DND-41 (cell line): ENCODE measurements at regions not wholly inside any gene's neighbourhood (a gene's known extent, or its start where the extent isn't known, plus 50 kb on each side); places are given as distances from the start of the nearest gene placed in this dataset.

ENCODE experiments used
- ATAC-seq: fragments of 200-7000 bp; cut with Tn5 transposase; 3 replicates; pipeline ENCODE4 v1.9.1; 2021; ENCODE audit warnings: low read depth; ENCODE audit not compliant: insufficient read depth
- DNase-seq: peaks from one replicate; pipeline ENCODE4 v3.0.0-alpha.2; 2020
- H2AFZ ChIP-seq: 2 replicates; pipeline ENCODE4 v1.6.0; 2012; ENCODE audit warnings: low read depth, low read length
- H3K27ac ChIP-seq: 2 replicates; pipeline ENCODE4 v1.5.1; 2012; ENCODE audit warnings: low read length, inconsistent platforms
- H3K27me3 ChIP-seq: fragments of 200-600 bp; sonication (generic); 2 replicates; pipeline ENCODE4 v1.6.0; 2012; ENCODE audit warnings: low read length, mild to moderate bottlenecking, inconsistent platforms; ENCODE audit not compliant: insufficient read depth, poor library complexity
- H3K36me3 ChIP-seq: 2 replicates; pipeline ENCODE4 v1.5.1; 2012; ENCODE audit warnings: low read length, inconsistent platforms; ENCODE audit not compliant: insufficient read depth
- H3K4me1 ChIP-seq: 2 replicates; pipeline ENCODE4 v1.5.1; 2012; ENCODE audit warnings: mild to moderate bottlenecking, low read length; ENCODE audit not compliant: insufficient read depth
- H3K4me2 ChIP-seq: 2 replicates; pipeline ENCODE4 v1.6.0; 2012; ENCODE audit warnings: mild to moderate bottlenecking, moderate library complexity, low read length, inconsistent platforms; ENCODE audit not compliant: insufficient read depth
- H3K4me3 ChIP-seq, 2 experiments: fragments of 200-600 bp in 1 of 2; shearing (Covaris generic) in 1 of 2; 2 replicates each; pipeline ENCODE4 v1.5.1; 2012 to 2016; ENCODE audit warnings: inconsistent platforms in 2 of 2, low read length in 2 of 2, mild to moderate bottlenecking in 2 of 2, low read depth in 1 of 2, moderate library complexity in 1 of 2
- H3K79me2 ChIP-seq: 2 replicates; pipeline ENCODE4 v1.6.0; 2012; ENCODE audit warnings: low read length, inconsistent platforms; ENCODE audit not compliant: insufficient read depth
- H3K9ac ChIP-seq: 2 replicates; pipeline ENCODE4 v1.6.0; 2012; ENCODE audit warnings: low read depth, mild to moderate bottlenecking, inconsistent platforms, low read length, moderate library complexity
- H3K9me3 ChIP-seq: 2 replicates; pipeline ENCODE4 v1.5.1; 2012; ENCODE audit warnings: low read length, moderate library complexity, mild to moderate bottlenecking, inconsistent platforms; ENCODE audit not compliant: insufficient read depth, severe bottlenecking
- H4K20me1 ChIP-seq: 2 replicates; pipeline ENCODE4 v1.6.0; 2012; ENCODE audit warnings: low read length; ENCODE audit not compliant: insufficient read depth
- CTCF ChIP-seq: IDR thresholded peaks from 2 replicates; pipeline ENCODE4 v1.5.1; 2012; ENCODE audit warnings: borderline replicate concordance, low read length, moderate library complexity, mild to moderate bottlenecking; ENCODE audit not compliant: poor library complexity, severe bottlenecking; ENCODE audit errors: extremely low read depth
- EZH2 ChIP-seq: IDR thresholded peaks from 3 replicates; pipeline ENCODE4 v1.6.1; 2012; ENCODE audit warnings: borderline replicate concordance, low read depth, mild to moderate bottlenecking, moderate library complexity, low read length, inconsistent platforms; ENCODE audit not compliant: severe bottlenecking

GRCh38 chr12:43291516-43291915 is 260.5 kb downstream of the ADAMTS20 start:
- Histone ChIP-seq H3K27ac (no peak overlapping the region), H3K4me3 (no peak overlapping the region), H3K4me2 (no peak overlapping the region), H4K20me1 (no peaks in the 10 kb centered on the region), H3K27me3 (no peaks in the 10 kb centered on the region), H3K4me1 (no peaks in the 10 kb centered on the region), H3K9me3 (no peaks in the 10 kb centered on the region), H3K9ac (no peak overlapping the region), H3K79me2 (no peaks in the 10 kb centered on the region), H3K36me3 (no peaks in the 10 kb centered on the region), H2AFZ (no peak overlapping the region)
- no peak for ATAC-seq
- TF ChIP-seq CTCF = no peak
- TF ChIP-seq EZH2 = no peak
- no peak for DNase-seq

GRCh38 chr12:43290836-43291235 is 261.2 kb downstream of the ADAMTS20 start:
- Histone ChIP-seq H3K4me1 (no peaks in the 10 kb centered on the region), H2AFZ (no peak overlapping the region), H3K4me3 (no peak overlapping the region), H3K27me3 (no peaks in the 10 kb centered on the region), H4K20me1 (no peaks in the 10 kb centered on the region), H3K9me3 (no peaks in the 10 kb centered on the region), H3K36me3 (no peaks in the 10 kb centered on the region), H3K9ac (no peak overlapping the region), H3K27ac (no peak overlapping the region), H3K79me2 (no peaks in the 10 kb centered on the region), H3K4me2 (no peak overlapping the region)
- DNase-seq = no peak
- no peak for ATAC-seq
- TF ChIP-seq CTCF (no peak), EZH2 (no peak)

GRCh38 chr12:43289426-43289801 is 262.6 kb downstream of the ADAMTS20 start:
- Histone ChIP-seq H3K4me3 (no peak overlapping the region), H3K9ac (no peak overlapping the region), H3K4me2 (no peak overlapping the region), H3K4me1 (no peaks in the 10 kb centered on the region), H4K20me1 (no peaks in the 10 kb centered on the region), H3K27ac (no peak overlapping the region), H3K27me3 (no peaks in the 10 kb centered on the region), H2AFZ (no peak overlapping the region), H3K79me2 (no peaks in the 10 kb centered on the region), H3K9me3 (no peaks in the 10 kb centered on the region), H3K36me3 (no peaks in the 10 kb centered on the region)
- ATAC-seq (no peak), DNase-seq (no peak)
- TF ChIP-seq CTCF (no peak), EZH2 (no peak)
